IMR-90 (cell line): ENCODE measurements at regions not wholly inside any gene's neighbourhood (a gene's known extent, or its start where the extent isn't known, plus 50 kb on each side); places are given as distances from the start of the nearest gene placed in this dataset.

Experiments
- BHLHE40 ChIP-seq: fragments of 150-350 bp; IDR thresholded peaks from 2 replicates; pipeline ENCODE4 v1.6.1; 2016; ENCODE audit warnings: mild to moderate bottlenecking, low read depth, low read length
- CEBPB ChIP-seq: IDR thresholded peaks from 2 replicates; pipeline ENCODE4 v1.6.1; 2012; ENCODE audit warnings: low read depth, low read length, improper control_type of control experiment
- CTCF ChIP-seq: conservative IDR thresholded peaks from 2 replicates; pipeline ENCODE4 v1.5.1; 2012; ENCODE audit warnings: mild to moderate bottlenecking, low read depth, low read length, improper control_type of control experiment
- MAFK ChIP-seq: IDR thresholded peaks from 2 replicates; pipeline ENCODE4 v1.6.1; 2012; ENCODE audit warnings: low read depth, low read length, improper control_type of control experiment
- MAZ ChIP-seq: IDR thresholded peaks from 2 replicates; pipeline ENCODE4 v1.6.1; 2012; ENCODE audit warnings: low read depth, mild to moderate bottlenecking, low read length, improper control_type of control experiment, moderate library complexity, borderline replicate concordance
- MXI1 ChIP-seq: IDR thresholded peaks from 2 replicates; pipeline ENCODE4 v1.6.1; 2012; ENCODE audit warnings: low read depth, mild to moderate bottlenecking, low read length, moderate library complexity, borderline replicate concordance
- POLR2A ChIP-seq: IDR thresholded peaks from 2 replicates; pipeline ENCODE4 v1.6.1; 2012; ENCODE audit warnings: mild to moderate bottlenecking, low read depth, low read length
- RAD21 ChIP-seq: IDR thresholded peaks from 2 replicates; pipeline ENCODE4 v1.6.1; 2012; ENCODE audit warnings: low read length, improper control_type of control experiment
- RCOR1 ChIP-seq: IDR thresholded peaks from 2 replicates; pipeline ENCODE4 v1.6.1; 2012; ENCODE audit warnings: mild to moderate bottlenecking, low read length, improper control_type of control experiment; ENCODE audit not compliant: insufficient replicate concordance
- RFX5 ChIP-seq: IDR thresholded peaks from 2 replicates; pipeline ENCODE4 v1.8.0; 2012; ENCODE audit warnings: low read depth, mild to moderate bottlenecking, low read length, moderate library complexity
- SMC3 ChIP-seq: fragments of 150-350 bp; IDR thresholded peaks from 2 replicates; pipeline ENCODE4 v1.6.1; 2016; ENCODE audit warnings: low read depth, mild to moderate bottlenecking, antibody characterized with exemption, low read length, moderate library complexity
- USF2 ChIP-seq: fragments of 150-350 bp; IDR thresholded peaks from 2 replicates; pipeline ENCODE4 v1.6.1; 2017; ENCODE audit warnings: mild to moderate bottlenecking, antibody characterized with exemption, low read length, low read depth

- no peak for TF ChIP-seq RFX5
- TF ChIP-seq CTCF: no peak
- no peak for TF ChIP-seq SMC3
- TF ChIP-seq MAZ: peak; percentile 28; the same call in 1 of the 2 replicates
- no peak for TF ChIP-seq MAFK
- TF ChIP-seq RAD21: no peak
- TF ChIP-seq POLR2A: no peak
- TF ChIP-seq CEBPB: no peak
- no peak for TF ChIP-seq RCOR1
- no peak for TF ChIP-seq BHLHE40
- no peak for TF ChIP-seq USF2
- TF ChIP-seq MXI1: no peak
Measured at GRCh38 chr11:45087086-45087899, 59.1 kb upstream of the PRDM11 start.
